ENCODE measurements at regions not wholly inside any gene's neighbourhood (a gene's known extent, or its start where the extent isn't known, plus 50 kb on each side); places are given as distances from the start of the nearest gene placed in this dataset.
A peak's percentile ranks its signal among the peaks of the same experiment; 100 is the strongest.

- 96% methylated on average over 2 of the region's 2 CpGs for WGBS
- Histone ChIP-seq H3K79me1 (replicated peaks; ENCODE audit: low read length, poor library complexity, severe bottlenecking) (no peaks in the 10 kb centered on the region), H3K36me3 (ENCODE audit: control insufficient read depth in 1 of 2, insufficient read depth in 2 of 2, low read depth in 1 of 2, low read length in 2 of 2) (no peaks in the 10 kb centered on the region)
Measured at GRCh38 chr6:141688916-141689315, 443.8 kb upstream of the GJE1 start.

GRCh38 chr6:141685416-141685815 is 447.3 kb upstream of the GJE1 start:
- Histone ChIP-seq H2BK15ac (ENCODE audit: low read depth, poor library complexity, severe bottlenecking) (no peak overlapping the region), H3K4me1 (ENCODE audit: control insufficient read depth, insufficient read depth, low read depth, low read length) (no peaks in the 10 kb centered on the region), H3K36me3 (ENCODE audit: control insufficient read depth in 1 of 2, insufficient read depth in 2 of 2, low read depth in 1 of 2, low read length in 2 of 2) (no peaks in the 10 kb centered on the region), H2BK120ac (ENCODE audit: low read depth, low read length) (no peak overlapping the region), H3K14ac (ENCODE audit: low read length in 2 of 2) (no peak overlapping the region), H3K18ac (ENCODE audit: low read depth in 1 of 2, low read length in 2 of 2) (no peak overlapping the region), H3K4me3 (ENCODE audit: insufficient read depth in 1 of 2, low read depth in 1 of 2, low read length in 2 of 2) (no peak overlapping the region), H4K91ac (ENCODE audit: low read length) (no peak overlapping the region), H3K27ac (ENCODE audit: low read length, poor library complexity, severe bottlenecking) (no peak overlapping the region), H3K79me1 (replicated peaks; ENCODE audit: low read length, poor library complexity, severe bottlenecking) (no peaks in the 10 kb centered on the region), H3K27me3 (ENCODE audit: control insufficient read depth in 1 of 2, insufficient read depth in 1 of 2, low read length in 2 of 2) (no peaks in the 10 kb centered on the region), H2BK12ac (ENCODE audit: low read length in 2 of 2) (no peak overlapping the region), H2AK5ac (ENCODE audit: low read length, severe bottlenecking) (no peak overlapping the region), H4K8ac (ENCODE audit: low read length) (no peak overlapping the region), H3K9me3 (ENCODE audit: control insufficient read depth, low read length) (no peaks in the 10 kb centered on the region), H2AFZ (ENCODE audit: low read depth, low read length) (no peak overlapping the region), H3K23ac (ENCODE audit: low read length in 2 of 2) (no peak overlapping the region), H3K4me2 (ENCODE audit: low read length, poor library complexity, severe bottlenecking) (no peak overlapping the region), H3K4ac (ENCODE audit: low read depth in 1 of 2, low read length in 2 of 2) (no peak overlapping the region), H3K9ac (ENCODE audit: low read length) (no peak overlapping the region), H2BK5ac (ENCODE audit: low read depth, low read length, poor library complexity, severe bottlenecking) (no peak overlapping the region)
- no peak for DNase-seq
- 100% methylated on average over 1 of the region's 1 CpG for WGBS

More at GRCh38 chr6:141688916-141689315, 443.8 kb upstream of the GJE1 start:
- Histone ChIP-seq H3K27ac (ENCODE audit: low read length, poor library complexity, severe bottlenecking) (no peak overlapping the region), H3K4ac (ENCODE audit: low read depth in 1 of 2, low read length in 2 of 2) (no peak overlapping the region), H2BK120ac (ENCODE audit: low read depth, low read length) (no peak overlapping the region), H3K4me1 (ENCODE audit: control insufficient read depth, insufficient read depth, low read depth, low read length) (no peaks in the 10 kb centered on the region), H3K4me2 (ENCODE audit: low read length, poor library complexity, severe bottlenecking) (no peak overlapping the region), H2BK5ac (ENCODE audit: low read depth, low read length, poor library complexity, severe bottlenecking) (no peak overlapping the region), H3K9ac (ENCODE audit: low read length) (no peak overlapping the region), H4K8ac (ENCODE audit: low read length) (no peak overlapping the region), H2AFZ (ENCODE audit: low read depth, low read length) (no peak overlapping the region), H3K9me3 (ENCODE audit: control insufficient read depth, low read length) (no peaks in the 10 kb centered on the region), H4K91ac (ENCODE audit: low read length) (no peak overlapping the region), H3K27me3 (ENCODE audit: control insufficient read depth in 1 of 2, insufficient read depth in 1 of 2, low read length in 2 of 2) (no peaks in the 10 kb centered on the region), H3K18ac (ENCODE audit: low read depth in 1 of 2, low read length in 2 of 2) (no peak overlapping the region), H3K23ac (ENCODE audit: low read length in 2 of 2) (no peak overlapping the region), H2BK12ac (ENCODE audit: low read length in 2 of 2) (no peak overlapping the region), H2BK15ac (ENCODE audit: low read depth, poor library complexity, severe bottlenecking) (no peak overlapping the region), H3K14ac (ENCODE audit: low read length in 2 of 2) (no peak overlapping the region), H3K4me3 (ENCODE audit: insufficient read depth in 1 of 2, low read depth in 1 of 2, low read length in 2 of 2) (no peak overlapping the region), H2AK5ac (ENCODE audit: low read length, severe bottlenecking) (no peak overlapping the region)
- DNase-seq = no peak

DNA sequence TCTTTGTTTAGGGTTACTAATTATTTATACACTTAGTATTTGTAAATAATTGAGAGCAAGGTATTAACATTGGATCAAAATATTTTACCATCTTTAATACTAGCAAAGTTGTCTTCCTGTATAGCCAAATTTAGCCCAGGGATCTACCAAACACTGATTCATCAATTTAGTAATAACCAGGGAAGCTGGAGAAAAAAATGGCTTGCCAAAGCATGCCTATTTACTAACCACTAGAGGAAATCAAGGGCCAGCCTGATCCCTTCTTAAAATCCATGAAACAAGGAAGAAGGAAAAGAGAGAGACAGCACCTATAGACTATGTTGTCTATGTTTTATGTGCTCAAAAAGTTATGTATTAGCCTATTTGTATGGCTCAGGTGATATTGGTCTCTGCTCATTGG is 450.3 kb upstream of the GJE1 start:
- no peaks in the 10 kb centered on the region for H3K4me1 ChIP-seq (ENCODE audit: control insufficient read depth, insufficient read depth, low read depth, low read length)
- H2BK120ac ChIP-seq (ENCODE audit: low read depth, low read length) = no peak overlapping the region
- H4K91ac ChIP-seq (ENCODE audit: low read length) = no peak overlapping the region
- H3K27me3 ChIP-seq (ENCODE audit: control insufficient read depth in 1 of 2, insufficient read depth in 1 of 2, low read length in 2 of 2) = no peaks in the 10 kb centered on the region
- H3K79me1 ChIP-seq (replicated peaks; ENCODE audit: low read length, poor library complexity, severe bottlenecking) = no peaks in the 10 kb centered on the region
- no peak overlapping the region for H3K4ac ChIP-seq (ENCODE audit: low read depth in 1 of 2, low read length in 2 of 2)
- H3K4me2 ChIP-seq (ENCODE audit: low read length, poor library complexity, severe bottlenecking) = no peak overlapping the region
- no peak overlapping the region for H3K23ac ChIP-seq (ENCODE audit: low read length in 2 of 2)
- H3K9ac ChIP-seq (ENCODE audit: low read length) = no peak overlapping the region
- H2BK15ac ChIP-seq (ENCODE audit: low read depth, poor library complexity, severe bottlenecking) = no peak overlapping the region
- no peaks in the 10 kb centered on the region for H3K9me3 ChIP-seq (ENCODE audit: control insufficient read depth, low read length)
- H3K4me3 ChIP-seq (ENCODE audit: insufficient read depth in 1 of 2, low read depth in 1 of 2, low read length in 2 of 2) = no peak overlapping the region
- H3K18ac ChIP-seq (ENCODE audit: low read depth in 1 of 2, low read length in 2 of 2) = no peak overlapping the region
- H3K36me3 ChIP-seq (ENCODE audit: control insufficient read depth in 1 of 2, insufficient read depth in 2 of 2, low read depth in 1 of 2, low read length in 2 of 2) = no peaks in the 10 kb centered on the region
- H4K8ac ChIP-seq (ENCODE audit: low read length) = no peak overlapping the region
- no peak overlapping the region for H2AK5ac ChIP-seq (ENCODE audit: low read length, severe bottlenecking)
- H2BK12ac ChIP-seq (ENCODE audit: low read length in 2 of 2) = no peak overlapping the region
- H2AFZ ChIP-seq (ENCODE audit: low read depth, low read length) = no peak overlapping the region
- H2BK5ac ChIP-seq (ENCODE audit: low read depth, low read length, poor library complexity, severe bottlenecking) = no peak overlapping the region
- H3K14ac ChIP-seq (ENCODE audit: low read length in 2 of 2) = no peak overlapping the region
- DNase-seq = no peak
- no peak overlapping the region for H3K27ac ChIP-seq (ENCODE audit: low read length, poor library complexity, severe bottlenecking)

DNA sequence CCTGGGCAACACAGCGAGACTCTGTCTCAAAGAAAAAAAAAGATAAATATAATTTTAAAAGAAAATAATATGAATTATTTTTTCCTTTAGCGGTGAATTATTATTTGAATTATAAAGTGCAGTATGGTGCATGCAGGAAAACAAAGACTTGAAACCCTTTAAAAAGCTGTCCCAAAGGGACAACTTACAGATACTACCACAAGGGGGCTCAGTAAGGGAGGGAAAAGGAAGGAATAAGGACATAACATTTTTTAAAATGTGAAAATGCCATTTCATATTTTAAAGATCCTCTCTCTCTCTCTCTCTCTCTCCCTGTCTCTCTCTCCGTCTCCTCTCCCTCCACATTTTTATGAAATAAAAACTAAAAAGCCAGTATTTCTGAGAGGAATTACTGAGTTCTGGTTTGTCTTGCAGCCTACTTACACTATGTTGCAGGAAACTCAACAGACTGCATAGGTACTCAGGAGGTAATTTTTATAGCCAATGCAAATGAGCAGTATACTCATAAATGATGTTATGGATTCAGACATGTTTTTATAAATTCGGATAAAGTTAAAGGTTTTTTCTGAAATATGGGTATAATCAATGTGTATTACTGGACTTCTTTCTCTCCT is 455.0 kb upstream of the GJE1 start:
- H3K27ac ChIP-seq (ENCODE audit: low read length, poor library complexity, severe bottlenecking) = no peak overlapping the region
- no peak overlapping the region for H2BK15ac ChIP-seq (ENCODE audit: low read depth, poor library complexity, severe bottlenecking)
- no peak overlapping the region for H4K8ac ChIP-seq (ENCODE audit: low read length)
- H4K91ac ChIP-seq (ENCODE audit: low read length) = no peak overlapping the region
- no peaks in the 10 kb centered on the region for H3K9me3 ChIP-seq (ENCODE audit: control insufficient read depth, low read length)
- no peak overlapping the region for H3K14ac ChIP-seq (ENCODE audit: low read length in 2 of 2)
- H3K27me3 ChIP-seq (ENCODE audit: control insufficient read depth in 1 of 2, insufficient read depth in 1 of 2, low read length in 2 of 2) = no peaks in the 10 kb centered on the region
- no peak overlapping the region for H3K4ac ChIP-seq (ENCODE audit: low read depth in 1 of 2, low read length in 2 of 2)
- H3K79me1 ChIP-seq (replicated peaks; ENCODE audit: low read length, poor library complexity, severe bottlenecking) = no peaks in the 10 kb centered on the region
- no peaks in the 10 kb centered on the region for H3K36me3 ChIP-seq (ENCODE audit: control insufficient read depth in 1 of 2, insufficient read depth in 2 of 2, low read depth in 1 of 2, low read length in 2 of 2)
- no peak overlapping the region for H3K18ac ChIP-seq (ENCODE audit: low read depth in 1 of 2, low read length in 2 of 2)
- no peak overlapping the region for H3K23ac ChIP-seq (ENCODE audit: low read length in 2 of 2)
- no peak overlapping the region for H2BK5ac ChIP-seq (ENCODE audit: low read depth, low read length, poor library complexity, severe bottlenecking)
- H2BK12ac ChIP-seq (ENCODE audit: low read length in 2 of 2) = no peak overlapping the region
- H3K4me3 ChIP-seq (ENCODE audit: insufficient read depth in 1 of 2, low read depth in 1 of 2, low read length in 2 of 2) = no peak overlapping the region
- no peak overlapping the region for H2BK120ac ChIP-seq (ENCODE audit: low read depth, low read length)
- H3K4me2 ChIP-seq (ENCODE audit: low read length, poor library complexity, severe bottlenecking) = no peak overlapping the region
- DNase-seq = peak; percentile 51
- H3K9ac ChIP-seq (ENCODE audit: low read length) = no peak overlapping the region
- no peak overlapping the region for H2AFZ ChIP-seq (ENCODE audit: low read depth, low read length)
- no CpG with 5 or more reads among the region's 4 CpGs for WGBS
- H2AK5ac ChIP-seq (ENCODE audit: low read length, severe bottlenecking) = no peak overlapping the region
- no peaks in the 10 kb centered on the region for H3K4me1 ChIP-seq (ENCODE audit: control insufficient read depth, insufficient read depth, low read depth, low read length)
